ENCODE measurements at regions not wholly inside any gene's neighbourhood (a gene's known extent, or its start where the extent isn't known, plus 50 kb on each side); places are given as distances from the start of the nearest gene placed in this dataset.

GRCh38 chr12:124435806-124436345, 131.5 kb downstream of the NCOR2 start:
- TF ChIP-seq CTCF (conservative IDR thresholded peaks at IDR 0.05; ENCODE audit: low read length), result no peak
- no peak for TF ChIP-seq EZH2phosphoT487 (IDR thresholded peaks at IDR 0.05; ENCODE audit: borderline replicate concordance)

All from Loucy (cell line).